Esophagus muscularis mucosa (tissue), 4 donors: ENCODE measurements at regions not wholly inside any gene's neighbourhood (a gene's known extent, or its start where the extent isn't known, plus 50 kb on each side); places are given as distances from the start of the nearest gene placed in this dataset.

Source experiments
- DNase-seq: peaks from one replicate; pipeline ENCODE4 v3.0.0-alpha.2; 2017; ENCODE audit errors: extremely low spot score
- H3K27ac ChIP-seq, 4 donors: fragments of 200-600 bp; sonication (generic); replicated peaks in 1 of 4; 1 replicate in 3 of 4; 2 replicates in 1 of 4; pipeline ENCODE4 v1.5.1; 2016 to 2019; ENCODE audit warnings: mild to moderate bottlenecking in 1 of 4
- H3K27me3 ChIP-seq, 4 donors: fragments of 200-600 bp; sonication (generic); one replicate each; pipeline versions ENCODE4 v1.5.1 to v1.6.0; 2016 to 2019
- H3K36me3 ChIP-seq, 4 donors: fragments of 200-600 bp; sonication (generic); one replicate each; pipeline ENCODE4 v1.5.1; 2016 to 2019
- H3K4me1 ChIP-seq, 4 donors: fragments of 200-600 bp; sonication (generic); one replicate each; pipeline ENCODE4 v1.5.1; 2016 to 2019
- H3K4me3 ChIP-seq, 4 donors: fragments of 200-600 bp; sonication (generic); 1 replicate in 2 of 4; 2 replicates in 2 of 4; pipeline ENCODE4 v1.5.1; 2016 to 2019; ENCODE audit warnings: mild to moderate bottlenecking in 4 of 4, moderate library complexity in 1 of 4
- H3K9me3 ChIP-seq, 4 donors: fragments of 200-600 bp; sonication (generic); 1 replicate in 3 of 4; 2 replicates in 1 of 4; pipeline ENCODE4 v1.5.1; 2016 to 2019
- CTCF ChIP-seq, 3 experiments: fragments of 200-600 bp in 2 of 3; fragments of 450-650 bp in 1 of 3; sonication (generic) in 2 of 3; IDR thresholded peaks; one replicate each; pipeline ENCODE4 v1.5.1; 2017 to 2019; ENCODE audit warnings: antibody characterized with exemption in 3 of 3, mild to moderate bottlenecking in 2 of 3, moderate library complexity in 1 of 3
- EP300 ChIP-seq: sonication (generic); formaldehyde crosslinking; IDR thresholded peaks from one replicate; pipeline ENCODE4 v1.6.1; 2017; ENCODE audit warnings: antibody characterized with exemption
- POLR2A ChIP-seq: fragments of 450-650 bp; IDR thresholded peaks from one replicate; pipeline ENCODE4 v1.6.1; 2017; ENCODE audit warnings: antibody characterized with exemption, moderate library complexity, mild to moderate bottlenecking, low read depth
- POLR2AphosphoS5 ChIP-seq, 2 donors: sonication (generic); formaldehyde crosslinking; IDR thresholded peaks; one replicate each; pipeline ENCODE4 v1.6.1; 2017; ENCODE audit warnings: antibody characterized with exemption in 2 of 2
- WGBS: methylation state at CpG from one replicate; pipeline ENCODE4 v1.1.5; 2018; 5-methylcytosine and 5-hydroxymethylcytosine counted together
- intact Hi-C: fragments of 100-400 bp; cut with DNase I; formaldehyde crosslinking; loops from one replicate; pipeline ENCODE4 v1.15.1; 2023

GRCh38 chr3:168628549-168628948, 532.8 kb upstream of the GOLIM4 start:
- intact Hi-C loops = no loop called here

DNA sequence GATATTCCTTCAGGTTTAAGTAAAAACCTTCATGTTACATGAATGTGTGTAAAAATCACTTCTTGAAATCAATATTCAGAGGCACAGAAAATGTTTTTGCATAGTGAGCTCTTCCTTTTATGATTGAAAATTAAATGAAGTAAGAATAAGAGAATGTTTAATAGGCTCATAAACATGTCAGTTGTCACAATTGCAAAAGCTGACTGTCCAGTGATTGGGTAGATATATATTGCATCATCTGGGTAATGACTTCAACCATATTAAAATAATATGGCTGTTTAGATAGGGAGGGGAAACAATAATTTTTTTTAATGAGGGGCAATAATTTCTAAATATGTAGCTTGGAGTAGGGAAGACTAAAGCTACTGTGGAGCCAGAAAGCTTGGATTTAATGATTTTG, 529.8 kb upstream of the GOLIM4 start:
- Histone ChIP-seq H3K4me1 (no peaks in the 10 kb centered on the region), H3K36me3 (no peaks in the 10 kb centered on the region), H3K27ac (no peak overlapping the region), H3K27me3 (no peaks in the 10 kb centered on the region), H3K4me3 (no peak overlapping the region), H3K9me3 (no peaks in the 10 kb centered on the region)
- intact Hi-C loops = no loop called here
- TF ChIP-seq POLR2AphosphoS5 (IDR thresholded peaks at IDR 0.05) (no peak), POLR2A (no peak), CTCF (IDR thresholded peaks at IDR 0.05) (no peak), EP300 (no peak)
- DNase-seq = no peak

More at GRCh38 chr3:168628549-168628948, 532.8 kb upstream of the GOLIM4 start:
- H3K36me3 ChIP-seq = no peaks in the 10 kb centered on the region
- no peak overlapping the region for H3K4me3 ChIP-seq
- no peak overlapping the region for H3K27ac ChIP-seq
- TF ChIP-seq POLR2A (no peak), EP300 (no peak), CTCF (IDR thresholded peaks at IDR 0.05) (no peak), POLR2AphosphoS5 (IDR thresholded peaks at IDR 0.05) (no peak)
- DNase-seq = no peak
- H3K27me3 ChIP-seq = no peaks in the 10 kb centered on the region
- H3K9me3 ChIP-seq = no peaks in the 10 kb centered on the region
- no peaks in the 10 kb centered on the region for H3K4me1 ChIP-seq

- TF ChIP-seq EP300 (no peak), POLR2A (no peak)
- H3K27ac ChIP-seq = no peak overlapping the region
- intact Hi-C loops = no loop called here
Observed at GRCh38 chr3:168624892-168625448, 529.2 kb upstream of the GOLIM4 start.

DNA sequence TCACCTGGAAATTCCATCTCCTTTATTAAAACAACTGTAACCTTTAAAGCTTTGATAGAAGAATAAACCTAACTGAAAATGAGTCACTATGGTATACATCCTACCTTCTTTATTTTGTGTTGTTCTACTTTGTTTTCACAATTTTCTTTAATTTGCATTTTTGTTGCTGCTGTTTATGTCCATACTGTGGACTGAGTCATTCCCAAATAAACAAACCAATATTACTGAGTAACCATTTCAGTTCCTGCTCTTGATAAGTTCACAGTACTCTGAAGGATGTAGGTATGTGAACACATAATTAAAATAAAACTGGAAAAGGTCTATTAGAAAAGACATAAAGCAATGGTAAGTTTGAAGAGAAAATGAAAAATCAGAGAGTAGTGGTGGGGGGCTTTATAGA, 528.5 kb upstream of the GOLIM4 start:
- Histone ChIP-seq H3K36me3 (no peaks in the 10 kb centered on the region), H3K4me3 (no peak overlapping the region), H3K27ac (no peak overlapping the region), H3K27me3 (no peaks in the 10 kb centered on the region), H3K9me3 (no peaks in the 10 kb centered on the region), H3K4me1 (no peaks in the 10 kb centered on the region)
- TF ChIP-seq EP300 = no peak
- no peak for TF ChIP-seq POLR2AphosphoS5 (IDR thresholded peaks at IDR 0.05)
- TF ChIP-seq CTCF (IDR thresholded peaks at IDR 0.05) = no peak
- no peak for TF ChIP-seq POLR2A
- intact Hi-C loops = no loop called here
- DNase-seq = no peak

More at GRCh38 chr3:168624892-168625448, 529.2 kb upstream of the GOLIM4 start:
- DNase-seq = no peak
- Histone ChIP-seq H3K36me3 (no peaks in the 10 kb centered on the region), H3K4me3 (no peak overlapping the region), H3K9me3 (no peaks in the 10 kb centered on the region), H3K4me1 (no peaks in the 10 kb centered on the region), H3K27me3 (no peaks in the 10 kb centered on the region)
- WGBS = 100% methylated on average over 1 of the region's 1 CpG

- TF ChIP-seq EP300 = no peak
- no peak for TF ChIP-seq POLR2A
- TF ChIP-seq POLR2AphosphoS5 (IDR thresholded peaks at IDR 0.05) = no peak
- Histone ChIP-seq H3K27me3 (no peaks in the 10 kb centered on the region), H3K27ac (no peak overlapping the region), H3K36me3 (no peaks in the 10 kb centered on the region), H3K4me1 (no peaks in the 10 kb centered on the region), H3K4me3 (no peak overlapping the region), H3K9me3 (no peaks in the 10 kb centered on the region)
- DNase-seq = no peak
- intact Hi-C loops = no loop called here
- WGBS = 76% methylated on average over 3 of the region's 3 CpGs
Observed at GRCh38 chr3:168622795-168623194, 527.1 kb upstream of the GOLIM4 start.

GRCh38 chr3:168620854-168621253, 525.1 kb upstream of the GOLIM4 start:
- Histone ChIP-seq H3K4me3 (no peak overlapping the region), H3K9me3 (no peaks in the 10 kb centered on the region), H3K4me1 (no peaks in the 10 kb centered on the region), H3K36me3 (no peaks in the 10 kb centered on the region), H3K27me3 (no peaks in the 10 kb centered on the region), H3K27ac (no peak overlapping the region)
- TF ChIP-seq CTCF (IDR thresholded peaks at IDR 0.05) (peak in 2 of 3 experiments; percentile 16 to 43), POLR2A (no peak)
- intact Hi-C loops = no loop called here
- WGBS = 88% methylated on average over 5 of the region's 5 CpGs
- no peak for DNase-seq
